ENCODE measurements at regions not wholly inside any gene's neighbourhood (a gene's known extent, or its start where the extent isn't known, plus 50 kb on each side); places are given as distances from the start of the nearest gene placed in this dataset.

- intact Hi-C loops (cut with micrococcal nuclease) = no loop called here
Observed at GRCh38 chr1:234907208-234907939, 221.3 kb downstream of the TOMM20 start.

DNA sequence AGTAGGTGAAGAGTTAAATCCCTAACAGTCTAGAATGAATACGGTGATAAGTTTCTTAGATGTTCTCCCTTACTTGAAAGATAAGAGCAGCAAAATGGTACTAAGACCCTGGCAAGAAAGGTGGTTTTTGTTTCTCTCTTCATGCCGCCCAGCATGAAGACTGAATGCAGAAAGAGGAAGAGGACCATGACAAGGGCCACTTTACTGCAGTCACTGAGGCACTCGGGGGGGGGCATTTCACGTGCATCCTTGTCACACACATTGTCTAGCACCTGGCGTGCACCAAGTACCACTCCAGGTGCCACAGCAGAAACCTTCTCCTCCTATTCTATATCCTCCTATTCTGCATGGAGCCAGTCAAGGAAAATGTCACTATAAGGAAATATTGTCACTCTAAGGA, 222.0 kb downstream of the TOMM20 start:
- intact Hi-C loops (cut with micrococcal nuclease) = no loop called here

- intact Hi-C loops (cut with micrococcal nuclease) = loop anchor here (2.0 kb wide), 1 partner anchor 14 kb away; no protein-coding TSS in a partner anchor
Observed at GRCh38 chr1:234902774-234903547, 225.7 kb downstream of the TOMM20 start.

GRCh38 chr1:234901491-234902049, 227.1 kb downstream of the TOMM20 start:
- intact Hi-C loops (cut with micrococcal nuclease) = loop anchor here (2.0 kb wide), 1 partner anchor 13 kb away; no protein-coding TSS in a partner anchor

GRCh38 chr1:234900595-234900994, 228.0 kb downstream of the TOMM20 start:
- intact Hi-C loops (cut with micrococcal nuclease) = no loop called here

DNA sequence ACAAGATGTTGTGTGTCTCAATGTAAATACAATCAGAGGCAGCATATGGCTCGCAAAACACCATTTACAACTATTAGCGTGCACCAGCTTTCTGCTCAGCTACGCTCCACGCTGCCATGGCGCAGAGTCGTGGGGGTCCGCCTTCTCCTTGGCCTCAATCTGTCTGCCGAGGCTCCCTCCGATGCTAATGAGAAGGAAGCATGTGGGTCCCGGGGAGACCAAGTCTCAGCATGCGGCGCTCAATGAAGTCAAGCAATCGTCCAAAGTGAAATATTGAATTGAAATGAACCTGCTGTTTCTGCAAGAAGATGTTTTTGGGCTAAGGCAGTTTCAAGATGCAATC, 228.9 kb downstream of the TOMM20 start:
- intact Hi-C loops (cut with micrococcal nuclease) = no loop called here

GRCh38 chr1:234899041-234899729, 229.5 kb downstream of the TOMM20 start:
- intact Hi-C loops (cut with micrococcal nuclease) = no loop called here

- intact Hi-C loops (cut with micrococcal nuclease) = no loop called here
Observed at GRCh38 chr1:234898455-234899033, 230.1 kb downstream of the TOMM20 start.

DNA sequence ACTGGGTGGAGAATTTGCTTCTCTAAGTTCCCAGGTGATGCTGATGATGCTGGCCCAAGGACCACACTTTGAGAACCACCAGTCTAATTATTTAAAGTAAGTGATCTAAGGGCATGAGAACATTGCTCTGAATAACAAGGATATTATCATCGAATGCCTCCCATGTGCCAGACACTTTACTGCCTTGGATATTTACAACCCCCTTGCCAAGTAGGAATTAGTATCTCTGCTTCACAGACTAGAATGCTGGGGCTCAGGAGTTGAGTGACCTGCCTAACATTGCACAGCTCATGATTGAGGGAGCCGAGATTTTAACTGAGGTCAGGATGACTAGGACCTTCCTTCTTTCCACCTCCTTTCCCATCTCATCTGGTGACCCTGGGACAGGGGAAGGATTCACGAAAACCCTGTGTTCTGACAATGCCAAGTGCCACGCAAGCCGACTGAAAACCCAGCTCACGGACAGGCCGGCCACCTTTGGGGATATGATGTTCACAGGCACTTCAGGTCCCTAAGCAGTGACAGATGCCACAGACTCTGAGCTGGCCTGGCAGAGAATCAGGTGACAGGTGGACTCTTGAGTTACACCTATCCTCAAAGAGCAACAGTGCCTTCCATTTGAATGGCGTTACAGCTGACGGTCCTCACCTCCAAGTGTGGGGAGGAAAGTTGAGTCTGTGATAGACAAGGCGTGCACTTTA, 230.7 kb downstream of the TOMM20 start:
- intact Hi-C loops (cut with micrococcal nuclease) = no loop called here

DNA sequence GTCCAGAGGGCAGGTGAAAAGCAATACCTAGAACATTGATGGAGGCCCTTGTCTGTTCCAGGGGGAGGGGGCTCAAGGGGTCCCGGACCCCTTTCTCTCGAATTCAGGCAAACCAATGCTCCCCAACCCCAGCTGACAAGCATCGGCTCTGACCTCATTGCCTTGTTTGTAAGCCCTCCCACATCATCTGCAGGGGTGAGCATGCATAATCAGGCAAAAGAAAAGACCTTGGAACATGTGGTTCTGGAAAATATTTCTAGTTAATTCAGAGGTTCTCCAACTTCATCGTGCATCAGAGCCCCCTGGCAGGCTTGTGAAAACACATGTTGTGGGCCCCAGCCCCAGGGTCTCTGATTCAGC, 231.3 kb downstream of the TOMM20 start:
- intact Hi-C loops (cut with micrococcal nuclease) = no loop called here

GRCh38 chr1:234896477-234897389, 231.9 kb downstream of the TOMM20 start:
- intact Hi-C loops (cut with micrococcal nuclease) = no loop called here

DNA sequence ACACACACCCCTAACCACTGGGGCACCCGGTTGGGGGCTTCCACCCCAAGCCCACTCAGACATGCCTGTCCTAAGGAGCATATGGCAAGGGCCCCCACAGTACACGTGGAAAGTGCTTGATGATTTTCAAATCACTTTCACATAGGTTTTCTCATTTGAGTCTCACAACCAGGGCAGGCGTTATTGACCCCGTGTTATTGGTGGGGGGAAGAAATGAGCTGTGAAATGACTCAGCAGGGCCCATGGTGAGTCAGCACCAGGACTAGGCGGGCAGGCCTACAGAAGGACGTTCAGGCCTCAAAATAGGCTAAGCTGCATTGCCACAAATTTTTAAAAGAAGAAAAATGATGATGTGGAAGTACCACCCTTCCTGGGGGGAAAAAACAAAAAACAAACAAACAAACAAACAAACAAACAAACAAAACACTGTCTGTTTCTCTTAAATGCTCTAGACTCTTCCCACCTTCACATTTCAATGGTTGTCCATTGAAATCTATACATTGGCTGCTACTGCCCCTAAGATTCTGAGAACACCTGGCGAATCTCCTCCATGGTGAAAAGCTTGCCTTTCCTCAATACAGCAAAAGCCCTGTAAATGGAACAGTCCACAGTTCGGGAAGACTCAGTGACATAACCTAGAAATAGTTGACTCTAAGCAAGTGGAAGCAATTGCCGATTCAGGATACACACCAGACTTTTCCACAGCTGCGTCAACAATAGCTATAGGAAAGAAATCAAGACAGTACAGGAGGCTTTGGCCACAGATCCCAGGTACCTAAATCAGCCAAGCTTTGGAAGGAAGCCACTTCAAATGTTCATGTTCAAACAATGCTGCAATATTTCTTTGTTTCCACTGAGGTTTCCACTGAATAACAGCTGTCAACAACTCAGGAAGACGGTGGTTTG, 234.7 kb downstream of the TOMM20 start:
- intact Hi-C loops (cut with micrococcal nuclease) = no loop called here

GRCh38 chr1:234893359-234893724, 235.3 kb downstream of the TOMM20 start:
- intact Hi-C loops (cut with micrococcal nuclease) = no loop called here

DNA sequence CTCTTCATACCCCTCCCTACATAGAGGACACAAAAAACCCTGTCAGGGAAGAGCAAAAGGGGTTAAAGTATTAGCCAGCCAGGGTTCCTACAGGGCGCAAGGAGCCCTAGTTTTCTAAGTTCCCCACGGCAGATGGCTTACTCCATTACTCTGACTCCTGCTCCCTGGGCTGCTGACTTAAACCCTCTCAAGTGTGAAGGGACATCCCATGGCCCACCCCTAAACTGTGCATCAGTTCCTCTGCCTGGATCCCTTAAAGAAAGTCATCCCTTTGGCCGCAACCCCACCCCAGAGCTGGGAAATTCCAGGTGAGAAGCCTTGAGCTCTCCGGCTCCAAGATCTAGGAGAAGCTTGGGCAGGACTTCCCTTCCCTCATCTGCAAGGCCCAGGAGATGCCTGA, 236.0 kb downstream of the TOMM20 start:
- intact Hi-C loops (cut with micrococcal nuclease) = no loop called here

DNA sequence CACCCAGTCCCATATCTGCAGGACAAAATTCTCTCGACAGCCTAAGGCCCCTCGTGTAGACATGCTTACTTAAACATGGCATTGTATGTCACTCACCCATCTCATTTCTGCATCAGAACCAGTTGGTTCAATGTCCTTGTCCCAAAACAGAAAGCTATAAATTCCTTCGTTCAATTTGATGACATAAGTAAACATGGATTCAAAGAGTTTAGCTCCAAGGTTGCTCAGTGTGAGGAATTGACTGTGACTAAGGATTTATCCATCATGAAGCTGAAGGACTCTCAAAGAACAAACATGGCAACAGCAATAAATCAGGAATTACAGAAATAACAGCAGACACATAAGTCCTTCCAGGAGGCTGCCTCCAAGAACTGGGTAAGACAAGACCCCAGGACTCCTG, 237.2 kb downstream of the TOMM20 start:
- intact Hi-C loops (cut with micrococcal nuclease) = no loop called here

DNA sequence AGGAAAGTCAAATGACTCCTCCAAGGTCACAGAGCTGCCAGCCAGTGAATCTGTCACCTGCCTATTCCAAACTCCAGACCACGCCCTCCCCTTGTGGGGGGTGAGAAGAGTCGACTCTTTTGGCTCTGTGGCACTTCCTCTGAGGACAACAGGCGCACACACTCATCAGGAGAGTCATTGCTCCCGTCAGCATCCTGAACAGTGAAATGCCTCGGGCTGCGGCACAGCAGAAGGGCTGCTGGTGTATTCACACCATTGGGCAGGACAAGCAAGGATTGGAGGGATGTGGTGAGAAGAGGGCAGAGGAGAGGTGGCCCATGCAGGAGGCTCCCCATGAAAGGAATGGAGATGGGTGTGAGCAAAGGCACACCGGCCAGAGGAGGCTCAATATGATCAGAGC, 239.0 kb downstream of the TOMM20 start:
- intact Hi-C loops (cut with micrococcal nuclease) = loop anchor here (2.0 kb wide), 1 partner anchor 13 kb away; no protein-coding TSS in a partner anchor

GRCh38 chr1:234888247-234888646, 240.4 kb downstream of the TOMM20 start:
- intact Hi-C loops (cut with micrococcal nuclease) = loop anchor here (2.0 kb wide), 1 partner anchor 15 kb away; no protein-coding TSS in a partner anchor

- intact Hi-C loops (cut with micrococcal nuclease) = no loop called here
Observed at GRCh38 chr1:234887016-234887900, 241.4 kb downstream of the TOMM20 start.

Data from T-helper 1 cell treated with Interleukin-12 subunit alpha and Interleukin-12 subunit beta and Interleukin-4 antibody, amounts not matched to agents 30 ng/mL and 1 ng/mL, for 36 hours (primary cell).